ENCODE measurements at regions not wholly inside any gene's neighbourhood (a gene's known extent, or its start where the extent isn't known, plus 50 kb on each side); places are given as distances from the start of the nearest gene placed in this dataset.

DNA sequence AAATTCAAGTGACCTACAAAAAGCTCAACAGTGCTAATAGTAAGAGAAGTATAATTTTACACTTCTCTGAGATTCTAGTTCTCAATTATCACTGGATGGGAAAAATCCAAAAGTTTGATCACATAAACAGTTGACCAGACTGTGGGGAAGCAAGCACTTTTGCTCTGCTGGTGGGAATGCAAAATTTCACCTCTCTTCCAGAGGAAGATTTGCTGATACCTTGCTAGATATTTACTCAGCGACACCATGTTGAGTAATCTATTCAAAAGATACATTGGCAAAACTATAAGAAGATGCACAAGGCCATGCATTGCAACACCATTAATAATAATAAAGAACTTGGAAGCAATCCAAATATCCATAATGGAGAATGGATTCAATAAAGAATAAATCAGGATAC is 204.4 kb downstream of the MREG start:
- no peak overlapping the region for H3K27ac ChIP-seq (replicated peaks)
- no peaks in the 10 kb centered on the region for H3K36me3 ChIP-seq
- H3K4me3 ChIP-seq, result no peak overlapping the region
- intact Hi-C loops (cut with micrococcal nuclease), result no loop called here
- TF ChIP-seq, protein P1, sequence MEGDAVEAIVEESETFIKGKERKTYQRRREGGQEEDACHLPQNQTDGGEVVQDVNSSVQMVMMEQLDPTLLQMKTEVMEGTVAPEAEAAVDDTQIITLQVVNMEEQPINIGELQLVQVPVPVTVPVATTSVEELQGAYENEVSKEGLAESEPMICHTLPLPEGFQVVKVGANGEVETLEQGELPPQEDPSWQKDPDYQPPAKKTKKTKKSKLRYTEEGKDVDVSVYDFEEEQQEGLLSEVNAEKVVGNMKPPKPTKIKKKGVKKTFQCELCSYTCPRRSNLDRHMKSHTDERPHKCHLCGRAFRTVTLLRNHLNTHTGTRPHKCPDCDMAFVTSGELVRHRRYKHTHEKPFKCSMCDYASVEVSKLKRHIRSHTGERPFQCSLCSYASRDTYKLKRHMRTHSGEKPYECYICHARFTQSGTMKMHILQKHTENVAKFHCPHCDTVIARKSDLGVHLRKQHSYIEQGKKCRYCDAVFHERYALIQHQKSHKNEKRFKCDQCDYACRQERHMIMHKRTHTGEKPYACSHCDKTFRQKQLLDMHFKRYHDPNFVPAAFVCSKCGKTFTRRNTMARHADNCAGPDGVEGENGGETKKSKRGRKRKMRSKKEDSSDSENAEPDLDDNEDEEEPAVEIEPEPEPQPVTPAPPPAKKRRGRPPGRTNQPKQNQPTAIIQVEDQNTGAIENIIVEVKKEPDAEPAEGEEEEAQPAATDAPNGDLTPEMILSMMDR (IDR thresholded peaks at IDR 0.05; ENCODE audit: borderline replicate concordance), result peak; percentile 8
- peaks cover 4% of the 10 kb centered on the region for H3K9me3 ChIP-seq (replicated peaks)
- no peak for DNase-seq
- no peaks in the 10 kb centered on the region for H3K27me3 ChIP-seq (ENCODE audit: low read depth)
- no peaks in the 10 kb centered on the region for H3K4me1 ChIP-seq

DNA sequence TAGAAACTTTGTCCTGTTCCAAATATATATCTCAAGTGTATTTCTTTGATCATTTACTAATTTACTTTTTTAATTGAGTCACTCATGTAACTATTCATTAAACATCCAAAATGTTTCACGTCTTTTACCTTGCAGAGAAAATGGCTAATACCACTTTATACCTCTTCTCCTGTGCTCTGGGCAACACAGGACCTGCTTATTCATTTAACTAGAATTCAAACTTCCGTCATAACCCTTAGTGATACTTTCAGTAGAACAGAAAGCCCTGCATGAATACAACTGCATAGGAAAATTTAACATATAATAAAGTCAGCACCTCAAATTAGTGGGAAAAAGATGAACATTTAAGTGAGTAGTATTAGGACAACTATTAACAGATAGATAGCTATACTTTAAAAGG is 205.2 kb downstream of the MREG start:
- Histone ChIP-seq H3K27me3 (ENCODE audit: low read depth) (no peaks in the 10 kb centered on the region), H3K27ac (replicated peaks) (no peak overlapping the region), H3K36me3 (no peaks in the 10 kb centered on the region), H3K4me1 (no peaks in the 10 kb centered on the region), H3K4me3 (no peak overlapping the region), H3K9me3 (replicated peaks) (peaks cover 12% of the 10 kb centered on the region)
- TF ChIP-seq, protein P1 (IDR thresholded peaks at IDR 0.05; ENCODE audit: borderline replicate concordance), result no peak
- DNase-seq, result no peak
- intact Hi-C loops (cut with micrococcal nuclease), result no loop called here

DNA sequence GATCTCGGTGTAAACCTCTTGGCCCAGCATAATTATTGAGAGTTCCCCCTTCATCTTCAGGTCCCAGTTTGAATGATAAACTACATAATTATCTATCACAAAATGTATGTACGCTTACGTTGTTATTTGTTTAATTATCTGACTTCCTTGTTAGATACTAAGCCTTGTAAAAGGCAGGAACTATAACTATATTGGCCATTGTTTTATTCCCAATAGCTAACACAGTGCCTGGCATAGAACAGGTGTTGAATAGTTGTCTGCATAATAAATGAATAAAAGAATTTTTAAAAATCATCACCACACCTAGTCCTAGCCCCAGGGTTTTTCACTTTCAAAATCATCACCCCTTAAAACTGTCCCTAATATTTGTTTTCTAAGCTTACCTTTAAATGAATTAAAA is 207.9 kb downstream of the MREG start:
- DNase-seq, result no peak
- peaks cover 31% of the 10 kb centered on the region for H3K9me3 ChIP-seq (replicated peaks)
- H3K4me1 ChIP-seq, result no peaks in the 10 kb centered on the region
- H3K27me3 ChIP-seq (ENCODE audit: low read depth), result no peaks in the 10 kb centered on the region
- H3K4me3 ChIP-seq, result no peak overlapping the region
- no peaks in the 10 kb centered on the region for H3K36me3 ChIP-seq
- TF ChIP-seq, protein P1 (IDR thresholded peaks at IDR 0.05; ENCODE audit: borderline replicate concordance), result no peak
- intact Hi-C loops (cut with micrococcal nuclease), result no loop called here
- H3K27ac ChIP-seq (replicated peaks), result no peak overlapping the region

DNA sequence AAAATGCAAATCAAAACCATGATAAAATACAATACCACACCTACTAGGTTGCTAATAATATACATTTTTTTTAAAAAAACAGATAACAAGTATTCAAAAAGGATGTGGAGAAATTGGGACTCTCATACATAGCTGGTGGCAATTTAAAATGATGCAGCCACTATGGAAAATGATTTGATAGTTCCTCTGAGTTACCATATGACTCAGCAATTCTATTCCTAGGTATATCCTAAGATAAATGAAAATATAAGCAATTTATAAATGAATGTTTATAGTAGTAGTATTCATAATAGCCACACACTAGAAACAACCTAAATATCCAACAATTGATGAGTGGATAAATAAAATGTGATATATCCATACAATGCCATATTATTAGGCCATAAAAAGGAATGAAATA is 210.2 kb downstream of the MREG start:
- Histone ChIP-seq H3K27ac (replicated peaks) (no peak overlapping the region), H3K9me3 (replicated peaks) (peaks cover 31% of the 10 kb centered on the region), H3K4me1 (no peaks in the 10 kb centered on the region), H3K27me3 (ENCODE audit: low read depth) (no peaks in the 10 kb centered on the region), H3K36me3 (no peaks in the 10 kb centered on the region), H3K4me3 (no peak overlapping the region)
- intact Hi-C loops (cut with micrococcal nuclease), result no loop called here
- no peak for DNase-seq
- TF ChIP-seq, protein P1 (IDR thresholded peaks at IDR 0.05; ENCODE audit: borderline replicate concordance), result no peak

DNA sequence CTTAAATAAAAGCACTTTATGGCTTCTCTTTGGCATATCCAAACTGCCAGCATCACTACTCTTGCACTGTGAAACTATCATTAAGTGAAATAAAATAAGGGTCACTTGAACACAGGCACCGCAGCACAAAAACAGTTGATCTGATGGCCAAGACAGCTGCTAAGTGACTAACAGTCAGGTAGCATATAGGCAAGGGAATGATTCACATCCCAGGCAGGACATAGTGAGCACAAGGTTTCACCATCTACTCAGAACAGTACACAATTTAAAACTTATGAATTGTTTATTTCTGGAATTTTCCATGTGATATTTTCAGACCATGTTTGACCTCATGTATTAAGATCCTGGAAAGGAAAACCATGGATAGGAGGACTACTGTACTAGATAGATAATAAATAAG is 214.2 kb downstream of the MREG start:
- intact Hi-C loops (cut with micrococcal nuclease), result no loop called here
- TF ChIP-seq, protein P1 (IDR thresholded peaks at IDR 0.05; ENCODE audit: borderline replicate concordance), result no peak

DNA sequence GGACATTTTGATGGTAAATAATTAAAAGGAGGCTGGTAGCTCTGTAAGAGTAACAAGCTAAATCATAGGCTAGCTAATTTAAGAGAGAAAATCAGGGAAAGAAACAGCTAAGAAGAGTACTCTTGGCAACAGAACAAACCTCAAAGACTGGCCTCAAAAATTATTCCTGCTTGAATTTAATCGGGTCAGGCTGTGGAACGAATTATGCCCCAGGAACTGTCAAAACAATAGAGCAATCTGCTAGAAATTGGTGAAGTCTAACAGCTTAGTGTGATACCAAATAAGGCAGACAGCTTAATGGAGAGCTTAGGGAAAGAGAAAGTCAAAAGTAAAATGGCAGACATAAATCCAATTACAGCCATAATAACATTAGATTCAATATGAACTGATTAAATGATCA is 215.7 kb downstream of the MREG start:
- Histone ChIP-seq H3K27ac (replicated peaks) (no peak overlapping the region), H3K36me3 (no peaks in the 10 kb centered on the region), H3K4me1 (peaks cover 10% of the 10 kb centered on the region), H3K4me3 (no peak overlapping the region), H3K27me3 (ENCODE audit: low read depth) (no peaks in the 10 kb centered on the region), H3K9me3 (replicated peaks) (peaks cover 15% of the 10 kb centered on the region)
- intact Hi-C loops (cut with micrococcal nuclease), result no loop called here
- DNase-seq, result no peak
- TF ChIP-seq, protein P1 (IDR thresholded peaks at IDR 0.05; ENCODE audit: borderline replicate concordance), result no peak

More for the DNA sequence above, 214.2 kb downstream of the MREG start:
- no peak for DNase-seq
- H3K36me3 ChIP-seq, result no peaks in the 10 kb centered on the region
- no peaks in the 10 kb centered on the region for H3K27me3 ChIP-seq (ENCODE audit: low read depth)
- no peak overlapping the region for H3K27ac ChIP-seq (replicated peaks)
- no peak overlapping the region for H3K4me3 ChIP-seq
- peaks cover 30% of the 10 kb centered on the region for H3K9me3 ChIP-seq (replicated peaks)
- peaks cover under 1% of the 10 kb centered on the region for H3K4me1 ChIP-seq
